ENCODE measurements at regions not wholly inside any gene's neighbourhood (a gene's known extent, or its start where the extent isn't known, plus 50 kb on each side); places are given as distances from the start of the nearest gene placed in this dataset.
A peak's percentile ranks its signal among the peaks of the same experiment; 100 is the strongest.

GRCh38 chr1:82875170-82875569 lies 1074.4 kb downstream of the ADGRL2 start:
- Histone ChIP-seq H3K27ac (ENCODE audit: low read depth in 2 of 2, low read length in 2 of 2) (no peak overlapping the region), H3K9me3 (ENCODE audit: control insufficient read depth in 2 of 3, insufficient read depth in 1 of 3, low read length in 3 of 3) (no peaks in the 10 kb centered on the region), H3K9ac (ENCODE audit: low read length in 3 of 3) (no peak overlapping the region), H3K4me3 (ENCODE audit: low read length in 3 of 3) (no peak overlapping the region), H3K36me3 (ENCODE audit: control insufficient read depth in 2 of 3, insufficient read depth in 3 of 3, low read length in 3 of 3) (no peaks in the 10 kb centered on the region), H3K4me1 (ENCODE audit: control insufficient read depth in 2 of 3, insufficient read depth in 2 of 3, low read depth in 1 of 3, low read length in 3 of 3) (no peaks in the 10 kb centered on the region), H3K27me3 (ENCODE audit: control insufficient read depth, insufficient read depth, low read length) (no peaks in the 10 kb centered on the region)
- FAIRE-seq (no peak), DNase-seq (no peak)
- intact Hi-C loops (cut with DNase I) = no loop called here
- no peak for TF ChIP-seq CTCF (IDR thresholded peaks at IDR 0.05; ENCODE audit: borderline replicate concordance, extremely low read depth, insufficient read depth)

- Histone ChIP-seq H3K36me3 (ENCODE audit: control insufficient read depth in 2 of 3, insufficient read depth in 3 of 3, low read length in 3 of 3) (no peaks in the 10 kb centered on the region), H3K9me3 (ENCODE audit: control insufficient read depth in 2 of 3, insufficient read depth in 1 of 3, low read length in 3 of 3) (no peaks in the 10 kb centered on the region), H3K9ac (ENCODE audit: low read length in 3 of 3) (no peak overlapping the region), H3K4me3 (ENCODE audit: low read length in 3 of 3) (no peak overlapping the region), H3K4me1 (ENCODE audit: control insufficient read depth in 2 of 3, insufficient read depth in 2 of 3, low read depth in 1 of 3, low read length in 3 of 3) (no peaks in the 10 kb centered on the region), H3K27me3 (ENCODE audit: control insufficient read depth, insufficient read depth, low read length) (no peaks in the 10 kb centered on the region), H3K27ac (ENCODE audit: low read depth in 2 of 2, low read length in 2 of 2) (no peak overlapping the region)
- TF ChIP-seq CTCF (IDR thresholded peaks at IDR 0.05; ENCODE audit: borderline replicate concordance, extremely low read depth, insufficient read depth) = no peak
- no peak for FAIRE-seq
- no peak for DNase-seq
- intact Hi-C loops (cut with DNase I) = no loop called here
Observed at GRCh38 chr1:82874041-82874440, 1073.3 kb downstream of the ADGRL2 start.

DNA sequence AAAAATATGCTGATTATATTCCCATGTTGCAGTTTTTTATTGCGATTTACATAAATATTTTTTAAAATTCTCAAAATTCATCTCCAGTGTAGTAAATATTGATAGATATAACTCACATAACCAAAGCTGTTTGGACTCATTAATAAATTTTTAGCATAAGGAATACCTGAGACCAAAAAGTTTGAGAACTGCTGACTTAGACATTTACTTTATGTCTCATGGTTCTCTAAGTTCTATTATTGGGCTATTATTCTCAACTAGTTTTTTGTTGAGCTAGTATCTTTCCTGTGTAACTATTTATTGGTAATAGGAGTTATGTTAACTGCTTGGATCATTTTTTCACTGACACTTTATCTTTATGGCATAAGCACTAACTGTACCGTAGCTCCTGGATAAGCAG lies 1069.6 kb downstream of the ADGRL2 start:
- no peak for DNase-seq
- Histone ChIP-seq H3K9ac (ENCODE audit: low read length in 3 of 3) (no peak overlapping the region), H3K4me3 (ENCODE audit: low read length in 3 of 3) (no peak overlapping the region), H3K27ac (ENCODE audit: low read depth in 2 of 2, low read length in 2 of 2) (no peak overlapping the region), H3K36me3 (ENCODE audit: control insufficient read depth in 2 of 3, insufficient read depth in 3 of 3, low read length in 3 of 3) (no peaks in the 10 kb centered on the region), H3K4me1 (ENCODE audit: control insufficient read depth in 2 of 3, insufficient read depth in 2 of 3, low read depth in 1 of 3, low read length in 3 of 3) (no peaks in the 10 kb centered on the region), H3K27me3 (ENCODE audit: control insufficient read depth, insufficient read depth, low read length) (no peaks in the 10 kb centered on the region), H3K9me3 (ENCODE audit: control insufficient read depth in 2 of 3, insufficient read depth in 1 of 3, low read length in 3 of 3) (no peaks in the 10 kb centered on the region)
- peak; percentile 54 for FAIRE-seq
- intact Hi-C loops (cut with DNase I) = no loop called here
- no peak for TF ChIP-seq CTCF (IDR thresholded peaks at IDR 0.05; ENCODE audit: borderline replicate concordance, extremely low read depth, insufficient read depth)

- Histone ChIP-seq H3K36me3 (ENCODE audit: control insufficient read depth in 2 of 3, insufficient read depth in 3 of 3, low read length in 3 of 3) (no peaks in the 10 kb centered on the region), H3K9ac (ENCODE audit: low read length in 3 of 3) (no peak overlapping the region), H3K4me1 (ENCODE audit: control insufficient read depth in 2 of 3, insufficient read depth in 2 of 3, low read depth in 1 of 3, low read length in 3 of 3) (no peaks in the 10 kb centered on the region), H3K27ac (ENCODE audit: low read depth in 2 of 2, low read length in 2 of 2) (no peak overlapping the region), H3K27me3 (ENCODE audit: control insufficient read depth, insufficient read depth, low read length) (no peaks in the 10 kb centered on the region), H3K9me3 (ENCODE audit: control insufficient read depth in 2 of 3, insufficient read depth in 1 of 3, low read length in 3 of 3) (no peaks in the 10 kb centered on the region), H3K4me3 (ENCODE audit: low read length in 3 of 3) (no peak overlapping the region)
- no peak for FAIRE-seq
- no peak for DNase-seq
- no peak for TF ChIP-seq CTCF (IDR thresholded peaks at IDR 0.05; ENCODE audit: borderline replicate concordance, extremely low read depth, insufficient read depth)
- intact Hi-C loops (cut with DNase I) = no loop called here
Observed at GRCh38 chr1:82867781-82868180, 1067.0 kb downstream of the ADGRL2 start.
